ENCODE measurements at regions not wholly inside any gene's neighbourhood (a gene's known extent, or its start where the extent isn't known, plus 50 kb on each side); places are given as distances from the start of the nearest gene placed in this dataset.

- no peak for DNase-seq (ENCODE audit: low spot score)
These were observed 123.3 kb downstream of the NCOR2 start for GRCh38 chr12:124443931-124444712.

GRCh38 chr12:124442772-124443445 lies 124.5 kb downstream of the NCOR2 start:
- no peak for DNase-seq (ENCODE audit: low spot score)

GRCh38 chr12:124442281-124442680 lies 125.1 kb downstream of the NCOR2 start:
- DNase-seq (ENCODE audit: low spot score): no peak

GRCh38 chr12:124441443-124442194 lies 125.8 kb downstream of the NCOR2 start:
- DNase-seq (ENCODE audit: low spot score): no peak

- no peak for DNase-seq (ENCODE audit: low spot score)
These were observed 126.5 kb downstream of the NCOR2 start for GRCh38 chr12:124440841-124441381.

- no peak for DNase-seq (ENCODE audit: low spot score)
These were observed 127.3 kb downstream of the NCOR2 start for GRCh38 chr12:124440031-124440626.

- no peak for DNase-seq (ENCODE audit: low spot score)
These were observed 128.9 kb downstream of the NCOR2 start for GRCh38 chr12:124438437-124439056.

GRCh38 chr12:124437617-124438436 lies 129.6 kb downstream of the NCOR2 start:
- no peak for DNase-seq (ENCODE audit: low spot score)

GRCh38 chr12:124437121-124437520 lies 130.3 kb downstream of the NCOR2 start:
- no peak for DNase-seq (ENCODE audit: low spot score)

GRCh38 chr12:124436366-124436765 lies 131.0 kb downstream of the NCOR2 start:
- DNase-seq (ENCODE audit: low spot score): no peak

- no peak for DNase-seq (ENCODE audit: low spot score)
These were observed 131.5 kb downstream of the NCOR2 start for GRCh38 chr12:124435806-124436345.

GRCh38 chr12:124434951-124435805 lies 132.2 kb downstream of the NCOR2 start:
- no peak for DNase-seq (ENCODE audit: low spot score)

GRCh38 chr12:124434354-124434753 lies 133.1 kb downstream of the NCOR2 start:
- no peak for DNase-seq (ENCODE audit: low spot score)

- no peak for DNase-seq (ENCODE audit: low spot score)
These were observed 133.5 kb downstream of the NCOR2 start for GRCh38 chr12:124433879-124434278.

- no peak for DNase-seq (ENCODE audit: low spot score)
These were observed 134.1 kb downstream of the NCOR2 start for GRCh38 chr12:124433147-124433874.

GRCh38 chr12:124432376-124432775 lies 135.0 kb downstream of the NCOR2 start:
- no peak for DNase-seq (ENCODE audit: low spot score)

GRCh38 chr12:124431971-124432370 lies 135.4 kb downstream of the NCOR2 start:
- no peak for DNase-seq (ENCODE audit: low spot score)

- DNase-seq (ENCODE audit: low spot score): no peak
These were observed 135.6 kb downstream of the RFLNA start for GRCh38 chr12:124430491-124430890.

GRCh38 chr12:124429535-124429934 lies 134.6 kb downstream of the RFLNA start:
- DNase-seq (ENCODE audit: low spot score): no peak
